WTC11 (cell line): ENCODE measurements at regions not wholly inside any gene's neighbourhood (a gene's known extent, or its start where the extent isn't known, plus 50 kb on each side); places are given as distances from the start of the nearest gene placed in this dataset.

Source experiments
- CREB1 ChIP-seq: sonication (generic); formaldehyde crosslinking; IDR thresholded peaks from 2 replicates; pipeline ENCODE4 v1.8.0; 2023; ENCODE audit warnings: mild to moderate bottlenecking, missing genetic modification reagents
- GRHL2 ChIP-seq: fragments of 250-450 bp; sonication (Bioruptor Pico); IDR thresholded peaks from 2 replicates; pipeline ENCODE4 v1.8.0; 2022; ENCODE audit warnings: mild to moderate bottlenecking, moderate library complexity; ENCODE audit not compliant: insufficient replicate concordance, severe bottlenecking
- HMGA2 ChIP-seq: fragments of 250-450 bp; sonication (Bioruptor Pico); IDR thresholded peaks from 2 replicates; pipeline ENCODE4 v1.4.0; 2021; ENCODE audit warnings: mild to moderate bottlenecking, moderate library complexity
- JUN ChIP-seq: sonication (generic); formaldehyde crosslinking; IDR thresholded peaks from 2 replicates; pipeline ENCODE4 v1.8.0; 2023; ENCODE audit warnings: mild to moderate bottlenecking, missing genetic modification reagents
- SMAD3 ChIP-seq: sonication (generic); formaldehyde crosslinking; IDR thresholded peaks from 2 replicates; pipeline ENCODE4 v1.8.0; 2022; ENCODE audit warnings: missing genetic modification reagents, mild to moderate bottlenecking, borderline replicate concordance
- SP1 ChIP-seq: sonication (generic); formaldehyde crosslinking; conservative IDR thresholded peaks from 2 replicates; pipeline ENCODE4 v1.8.1; 2022; ENCODE audit warnings: missing genetic modification reagents
- TP53 ChIP-seq: sonication (generic); formaldehyde crosslinking; IDR thresholded peaks from 2 replicates; pipeline ENCODE4 v1.8.1; 2023; ENCODE audit warnings: mild to moderate bottlenecking, missing genetic modification reagents
- TF ChIP-seq, protein P1 (sequence below): fragments of 200-600 bp; IDR thresholded peaks from 2 replicates; pipeline ENCODE4 v1.8.0; 2022; ENCODE audit warnings: antibody characterized with exemption
- TF ChIP-seq, protein P2 (sequence below): fragments of 250-450 bp; sonication (Bioruptor Pico); IDR thresholded peaks from 2 replicates; pipeline ENCODE4 v1.8.0; 2021; ENCODE audit warnings: mild to moderate bottlenecking
- TF ChIP-seq, protein P3 (sequence below): sonication (generic); formaldehyde crosslinking; IDR thresholded peaks from 2 replicates; pipeline ENCODE4 v1.8.1; 2023; ENCODE audit warnings: mild to moderate bottlenecking, missing genetic modification reagents
- TF ChIP-seq, protein P4 (sequence below): sonication (generic); formaldehyde crosslinking; IDR thresholded peaks from 2 replicates; pipeline ENCODE4 v1.8.1; 2023; ENCODE audit warnings: mild to moderate bottlenecking, missing genetic modification reagents, borderline replicate concordance
- TF ChIP-seq, protein P5 (sequence below): sonication (generic); formaldehyde crosslinking; IDR thresholded peaks from 2 replicates; pipeline ENCODE4 v1.8.0; 2022; ENCODE audit warnings: mild to moderate bottlenecking, missing genetic modification reagents

DNA sequence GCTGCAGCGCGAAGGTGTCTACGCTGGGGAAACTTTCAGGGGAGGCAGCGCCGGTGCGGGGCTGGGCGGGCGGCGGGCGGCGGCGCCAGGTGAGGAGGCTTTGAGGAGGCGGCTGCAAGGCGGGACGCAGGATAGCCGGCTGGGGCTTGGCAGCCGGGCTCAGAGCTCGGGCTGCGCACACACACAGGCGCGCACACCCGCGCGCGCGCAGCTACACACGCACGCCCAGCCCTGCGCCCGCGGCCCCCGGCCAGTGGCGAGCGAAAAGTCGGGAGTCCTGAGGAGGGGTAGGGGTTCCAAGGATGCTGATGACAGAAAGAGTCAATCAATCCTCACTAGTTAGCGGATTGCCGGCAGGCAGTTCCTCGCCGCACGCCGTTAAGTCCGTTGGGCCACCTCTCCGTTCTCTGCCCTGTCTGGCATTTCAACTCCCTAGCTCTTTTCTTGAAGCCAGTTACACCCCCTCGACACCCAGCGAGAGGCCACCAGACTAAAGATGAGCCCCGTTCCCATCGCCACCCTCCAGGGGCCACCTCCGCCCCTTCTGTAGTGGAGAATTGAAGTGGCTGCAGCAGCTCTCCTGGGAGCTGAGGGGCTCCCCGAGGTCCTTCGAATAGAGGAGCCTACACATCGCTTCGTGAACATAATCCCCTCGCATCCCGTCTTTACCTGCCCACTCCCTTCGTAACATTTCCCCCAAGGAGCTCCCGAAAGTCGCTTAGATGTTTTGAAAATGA, 1640.3 kb upstream of the C9orf72 start, which contains the start of gene LINGO2:
- TF ChIP-seq, protein P1, sequence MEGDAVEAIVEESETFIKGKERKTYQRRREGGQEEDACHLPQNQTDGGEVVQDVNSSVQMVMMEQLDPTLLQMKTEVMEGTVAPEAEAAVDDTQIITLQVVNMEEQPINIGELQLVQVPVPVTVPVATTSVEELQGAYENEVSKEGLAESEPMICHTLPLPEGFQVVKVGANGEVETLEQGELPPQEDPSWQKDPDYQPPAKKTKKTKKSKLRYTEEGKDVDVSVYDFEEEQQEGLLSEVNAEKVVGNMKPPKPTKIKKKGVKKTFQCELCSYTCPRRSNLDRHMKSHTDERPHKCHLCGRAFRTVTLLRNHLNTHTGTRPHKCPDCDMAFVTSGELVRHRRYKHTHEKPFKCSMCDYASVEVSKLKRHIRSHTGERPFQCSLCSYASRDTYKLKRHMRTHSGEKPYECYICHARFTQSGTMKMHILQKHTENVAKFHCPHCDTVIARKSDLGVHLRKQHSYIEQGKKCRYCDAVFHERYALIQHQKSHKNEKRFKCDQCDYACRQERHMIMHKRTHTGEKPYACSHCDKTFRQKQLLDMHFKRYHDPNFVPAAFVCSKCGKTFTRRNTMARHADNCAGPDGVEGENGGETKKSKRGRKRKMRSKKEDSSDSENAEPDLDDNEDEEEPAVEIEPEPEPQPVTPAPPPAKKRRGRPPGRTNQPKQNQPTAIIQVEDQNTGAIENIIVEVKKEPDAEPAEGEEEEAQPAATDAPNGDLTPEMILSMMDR = no peak
- TF ChIP-seq, protein P2, sequence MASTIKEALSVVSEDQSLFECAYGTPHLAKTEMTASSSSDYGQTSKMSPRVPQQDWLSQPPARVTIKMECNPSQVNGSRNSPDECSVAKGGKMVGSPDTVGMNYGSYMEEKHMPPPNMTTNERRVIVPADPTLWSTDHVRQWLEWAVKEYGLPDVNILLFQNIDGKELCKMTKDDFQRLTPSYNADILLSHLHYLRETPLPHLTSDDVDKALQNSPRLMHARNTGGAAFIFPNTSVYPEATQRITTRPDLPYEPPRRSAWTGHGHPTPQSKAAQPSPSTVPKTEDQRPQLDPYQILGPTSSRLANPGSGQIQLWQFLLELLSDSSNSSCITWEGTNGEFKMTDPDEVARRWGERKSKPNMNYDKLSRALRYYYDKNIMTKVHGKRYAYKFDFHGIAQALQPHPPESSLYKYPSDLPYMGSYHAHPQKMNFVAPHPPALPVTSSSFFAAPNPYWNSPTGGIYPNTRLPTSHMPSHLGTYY (CRISPR knock-in tag) = no peak
- TF ChIP-seq GRHL2 (CRISPR knock-in tag) (no peak), HMGA2 (CRISPR knock-in tag) (no peak), SP1 (CRISPR knock-in tag) (no peak; the same call in 1 of the 2 replicates), CREB1 (no peak), TP53 (no peak), SMAD3 (no peak), JUN (CRISPR knock-in tag) (no peak)
- TF ChIP-seq, protein P3, sequence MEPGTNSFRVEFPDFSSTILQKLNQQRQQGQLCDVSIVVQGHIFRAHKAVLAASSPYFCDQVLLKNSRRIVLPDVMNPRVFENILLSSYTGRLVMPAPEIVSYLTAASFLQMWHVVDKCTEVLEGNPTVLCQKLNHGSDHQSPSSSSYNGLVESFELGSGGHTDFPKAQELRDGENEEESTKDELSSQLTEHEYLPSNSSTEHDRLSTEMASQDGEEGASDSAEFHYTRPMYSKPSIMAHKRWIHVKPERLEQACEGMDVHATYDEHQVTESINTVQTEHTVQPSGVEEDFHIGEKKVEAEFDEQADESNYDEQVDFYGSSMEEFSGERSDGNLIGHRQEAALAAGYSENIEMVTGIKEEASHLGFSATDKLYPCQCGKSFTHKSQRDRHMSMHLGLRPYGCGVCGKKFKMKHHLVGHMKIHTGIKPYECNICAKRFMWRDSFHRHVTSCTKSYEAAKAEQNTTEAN (CRISPR knock-in tag) = no peak
- TF ChIP-seq, protein P4, sequence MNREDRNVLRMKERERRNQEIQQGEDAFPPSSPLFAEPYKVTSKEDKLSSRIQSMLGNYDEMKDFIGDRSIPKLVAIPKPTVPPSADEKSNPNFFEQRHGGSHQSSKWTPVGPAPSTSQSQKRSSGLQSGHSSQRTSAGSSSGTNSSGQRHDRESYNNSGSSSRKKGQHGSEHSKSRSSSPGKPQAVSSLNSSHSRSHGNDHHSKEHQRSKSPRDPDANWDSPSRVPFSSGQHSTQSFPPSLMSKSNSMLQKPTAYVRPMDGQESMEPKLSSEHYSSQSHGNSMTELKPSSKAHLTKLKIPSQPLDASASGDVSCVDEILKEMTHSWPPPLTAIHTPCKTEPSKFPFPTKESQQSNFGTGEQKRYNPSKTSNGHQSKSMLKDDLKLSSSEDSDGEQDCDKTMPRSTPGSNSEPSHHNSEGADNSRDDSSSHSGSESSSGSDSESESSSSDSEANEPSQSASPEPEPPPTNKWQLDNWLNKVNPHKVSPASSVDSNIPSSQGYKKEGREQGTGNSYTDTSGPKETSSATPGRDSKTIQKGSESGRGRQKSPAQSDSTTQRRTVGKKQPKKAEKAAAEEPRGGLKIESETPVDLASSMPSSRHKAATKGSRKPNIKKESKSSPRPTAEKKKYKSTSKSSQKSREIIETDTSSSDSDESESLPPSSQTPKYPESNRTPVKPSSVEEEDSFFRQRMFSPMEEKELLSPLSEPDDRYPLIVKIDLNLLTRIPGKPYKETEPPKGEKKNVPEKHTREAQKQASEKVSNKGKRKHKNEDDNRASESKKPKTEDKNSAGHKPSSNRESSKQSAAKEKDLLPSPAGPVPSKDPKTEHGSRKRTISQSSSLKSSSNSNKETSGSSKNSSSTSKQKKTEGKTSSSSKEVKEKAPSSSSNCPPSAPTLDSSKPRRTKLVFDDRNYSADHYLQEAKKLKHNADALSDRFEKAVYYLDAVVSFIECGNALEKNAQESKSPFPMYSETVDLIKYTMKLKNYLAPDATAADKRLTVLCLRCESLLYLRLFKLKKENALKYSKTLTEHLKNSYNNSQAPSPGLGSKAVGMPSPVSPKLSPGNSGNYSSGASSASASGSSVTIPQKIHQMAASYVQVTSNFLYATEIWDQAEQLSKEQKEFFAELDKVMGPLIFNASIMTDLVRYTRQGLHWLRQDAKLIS = no peak
- TF ChIP-seq, protein P5, sequence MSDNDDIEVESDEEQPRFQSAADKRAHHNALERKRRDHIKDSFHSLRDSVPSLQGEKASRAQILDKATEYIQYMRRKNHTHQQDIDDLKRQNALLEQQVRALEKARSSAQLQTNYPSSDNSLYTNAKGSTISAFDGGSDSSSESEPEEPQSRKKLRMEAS (CRISPR knock-in tag) = peak; percentile 47; the same call in 1 of the 2 replicates
